GM21390 (cell line): ENCODE measurements at regions not wholly inside any gene's neighbourhood (a gene's known extent, or its start where the extent isn't known, plus 50 kb on each side); places are given as distances from the start of the nearest gene placed in this dataset.

ENCODE experiments used
- ATAC-seq: cut with Tn5 transposase; IDR thresholded peaks from one replicate; pipeline ENCODE4 v1.9.1; 2021; ENCODE audit not compliant: unreplicated experiment

DNA sequence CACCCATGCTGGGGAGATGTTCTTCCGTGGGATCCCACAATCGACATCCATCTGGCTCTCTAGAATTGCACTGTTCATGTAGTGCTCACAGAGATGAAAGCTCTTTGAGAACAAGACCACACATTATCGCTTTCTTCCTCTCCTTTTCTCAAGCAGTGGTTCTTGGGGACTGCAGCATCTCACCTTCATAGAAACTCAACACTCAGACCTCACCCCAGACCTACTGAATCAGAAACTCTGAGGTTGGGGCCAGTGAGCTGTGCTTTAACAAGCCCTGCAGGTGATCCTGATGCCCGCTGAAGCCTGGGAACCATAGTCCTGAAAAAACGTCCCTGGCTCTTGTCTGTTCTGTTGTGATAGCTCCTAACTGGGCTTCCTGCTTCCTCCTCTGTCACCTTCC, 251.3 kb upstream of the FGGY start:
- ATAC-seq = no peak

DNA sequence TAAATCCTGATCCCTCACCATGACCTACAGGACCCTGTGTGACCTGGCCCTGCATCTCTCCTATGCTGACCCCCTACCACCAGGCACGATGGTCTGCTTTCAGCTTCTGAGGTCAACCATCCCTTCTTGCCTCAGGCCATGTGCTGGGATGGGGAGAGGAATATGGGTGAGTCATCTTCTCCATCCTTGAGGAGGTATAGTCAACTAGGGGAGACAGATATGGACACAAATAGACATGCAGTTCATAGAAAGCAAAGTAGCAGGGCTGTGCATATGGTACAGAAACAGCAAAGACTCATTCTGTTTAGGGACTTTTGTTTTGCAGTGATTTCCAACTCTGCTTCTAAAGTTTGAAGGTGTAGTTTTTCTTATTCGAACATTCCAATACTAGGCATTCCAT, 250.8 kb upstream of the FGGY start:
- ATAC-seq = peak; percentile 18

DNA sequence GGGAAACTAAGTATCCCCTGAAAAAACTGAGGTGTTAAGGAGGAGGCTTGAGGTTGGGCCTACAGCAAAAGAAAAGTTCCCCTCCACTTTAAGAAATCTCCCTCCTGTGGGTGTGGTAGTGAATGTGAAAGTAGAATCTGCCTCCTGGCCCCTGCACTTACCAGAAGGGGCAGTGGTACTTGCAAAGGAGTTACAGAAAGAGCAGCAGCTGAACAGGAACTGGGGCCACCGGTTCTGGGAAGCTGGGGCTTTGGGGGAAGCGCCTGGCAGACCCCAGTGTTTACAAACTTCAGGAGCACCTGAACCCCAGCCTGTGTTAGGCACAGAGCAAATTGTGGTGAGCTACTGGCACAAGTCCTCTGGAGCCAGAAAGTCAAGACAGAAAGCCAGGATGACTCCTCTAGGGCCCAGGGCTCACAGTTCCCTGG, 250.2 kb upstream of the FGGY start:
- ATAC-seq = peak; percentile 86

DNA sequence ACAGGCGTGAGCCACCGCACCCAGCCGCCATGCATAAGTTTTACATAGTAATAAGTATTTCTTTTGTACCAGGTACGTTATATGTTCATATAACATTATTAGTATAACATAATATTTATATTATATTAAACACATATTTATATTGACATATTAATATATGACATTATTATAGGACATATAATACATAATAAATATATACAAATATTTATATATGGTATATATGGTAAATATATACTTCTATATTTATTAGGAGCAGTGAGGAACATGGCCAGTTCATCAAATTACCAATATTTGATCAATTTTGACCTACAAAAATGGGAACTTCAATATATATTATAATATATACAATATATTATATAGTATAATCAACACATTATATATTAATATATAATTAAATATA, 245.9 kb upstream of the FGGY start:
- no peak for ATAC-seq

DNA sequence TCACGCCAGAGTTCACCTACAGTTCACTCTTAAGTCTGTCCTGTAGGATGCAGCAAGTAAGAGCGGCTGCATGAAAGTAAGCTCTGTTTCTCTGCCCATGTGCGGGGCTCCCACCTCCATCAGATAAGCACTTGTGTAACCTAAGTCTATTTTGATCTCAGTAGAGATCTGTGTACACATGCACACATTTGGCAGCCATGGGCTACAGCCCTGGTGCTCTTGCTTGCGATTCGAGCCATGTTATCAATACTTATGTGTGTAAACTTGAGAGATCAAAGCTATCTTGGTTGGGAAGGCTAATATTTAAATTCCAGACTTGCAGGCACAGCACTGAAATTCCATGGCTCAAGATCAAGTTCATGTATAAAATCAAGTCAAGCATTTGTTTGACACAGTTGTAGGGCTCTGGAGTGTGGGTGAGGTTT, 244.7 kb upstream of the FGGY start:
- ATAC-seq = no peak

DNA sequence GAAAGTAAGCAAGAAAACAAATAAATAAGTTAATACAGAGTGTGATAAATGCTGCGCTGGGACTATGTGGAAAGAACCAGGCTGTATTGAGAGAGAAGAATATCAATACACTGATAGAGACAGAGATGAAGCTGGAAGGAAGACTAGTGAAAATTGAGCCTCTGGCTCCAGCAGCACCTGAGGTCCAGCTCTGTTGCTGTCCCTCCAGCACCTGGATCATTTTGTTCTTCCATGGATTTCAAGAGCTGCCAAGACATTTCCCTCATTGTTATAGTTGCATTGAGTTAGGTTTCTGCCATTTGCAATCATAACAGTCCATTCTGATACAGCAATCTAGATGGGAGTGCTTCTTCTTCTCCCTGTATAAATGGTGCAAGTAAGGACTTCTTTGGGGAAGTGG, 242.7 kb upstream of the FGGY start:
- ATAC-seq = no peak

DNA sequence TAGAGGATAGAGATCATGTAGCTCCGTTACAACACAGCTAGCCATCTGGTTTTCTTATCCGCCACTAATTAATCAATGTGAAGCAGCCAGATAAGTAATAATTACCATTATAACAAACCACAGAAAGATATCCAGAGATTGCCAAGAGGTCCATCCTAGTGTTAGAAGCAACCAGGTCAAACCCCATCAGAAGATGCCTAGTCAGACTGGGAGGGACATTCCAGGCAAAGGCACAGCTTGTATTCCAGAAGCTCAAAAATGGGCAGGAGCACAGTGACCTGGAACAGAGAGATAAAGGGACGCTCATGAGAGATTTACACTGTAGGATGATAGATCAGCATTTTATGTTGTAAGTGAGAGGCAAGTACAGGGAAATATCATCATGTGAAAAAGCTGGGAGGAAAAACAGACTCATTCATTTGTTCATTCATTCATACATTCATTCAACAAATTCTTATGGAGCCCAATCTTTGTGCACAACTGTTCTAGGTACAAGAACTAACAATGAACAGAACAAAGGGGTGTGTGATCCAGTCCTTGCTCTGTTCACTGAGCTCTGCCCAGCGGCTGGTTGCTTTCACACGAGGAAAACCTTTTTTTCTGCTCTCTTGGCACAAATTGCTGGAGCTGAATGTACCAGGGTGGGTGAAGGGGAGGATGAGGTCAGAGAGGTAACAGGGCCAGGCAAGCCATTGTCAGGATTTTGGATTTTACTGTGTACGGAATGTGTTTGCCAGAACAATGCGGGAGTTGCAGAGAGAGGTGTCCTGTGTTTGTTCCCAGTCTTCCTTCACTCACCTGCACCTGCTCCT, 240.8 kb upstream of the FGGY start:
- ATAC-seq = no peak

DNA sequence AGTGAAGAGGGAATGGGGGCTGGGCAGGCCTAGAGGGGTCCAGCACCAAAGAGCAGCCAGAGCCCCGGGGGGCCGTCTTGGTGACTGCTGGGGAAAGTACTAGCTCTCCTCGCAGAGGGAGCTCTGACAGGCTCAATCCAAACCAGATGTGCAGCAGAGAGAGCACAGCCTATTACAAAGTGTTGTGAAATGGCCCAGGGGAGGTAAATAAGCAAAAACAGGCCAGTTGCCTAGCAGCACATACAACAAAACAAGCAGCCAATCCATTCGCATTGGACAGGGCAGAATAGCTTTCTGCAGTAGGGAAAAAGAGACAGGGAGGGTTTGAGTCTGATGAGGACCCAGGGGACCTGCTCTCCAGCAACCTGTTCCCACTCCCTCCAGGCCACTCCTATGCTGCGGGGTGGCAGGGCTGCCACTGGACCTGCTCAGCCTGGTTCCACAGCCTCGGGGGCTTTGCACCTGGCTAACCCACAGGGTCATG, 239.6 kb upstream of the FGGY start:
- no peak for ATAC-seq

DNA sequence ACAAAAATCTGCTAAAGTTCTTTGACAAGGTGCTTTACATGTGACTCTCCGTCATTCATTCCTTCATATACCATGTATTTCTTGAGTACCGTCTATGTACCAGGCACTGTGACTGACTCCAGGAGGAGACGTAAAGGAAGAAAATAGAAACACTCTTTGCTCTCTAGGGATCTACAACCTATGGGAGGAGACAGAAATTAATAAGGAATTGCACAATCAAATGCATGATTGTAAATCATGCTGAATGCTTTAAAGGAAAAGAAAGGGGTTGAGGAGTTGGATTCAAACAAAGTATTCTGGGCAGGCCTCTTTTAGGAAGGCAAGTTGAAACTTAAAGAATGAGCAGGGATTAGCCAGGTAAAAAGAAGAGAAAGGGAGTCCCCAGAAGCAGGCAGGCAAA, 239.1 kb upstream of the FGGY start:
- no peak for ATAC-seq

DNA sequence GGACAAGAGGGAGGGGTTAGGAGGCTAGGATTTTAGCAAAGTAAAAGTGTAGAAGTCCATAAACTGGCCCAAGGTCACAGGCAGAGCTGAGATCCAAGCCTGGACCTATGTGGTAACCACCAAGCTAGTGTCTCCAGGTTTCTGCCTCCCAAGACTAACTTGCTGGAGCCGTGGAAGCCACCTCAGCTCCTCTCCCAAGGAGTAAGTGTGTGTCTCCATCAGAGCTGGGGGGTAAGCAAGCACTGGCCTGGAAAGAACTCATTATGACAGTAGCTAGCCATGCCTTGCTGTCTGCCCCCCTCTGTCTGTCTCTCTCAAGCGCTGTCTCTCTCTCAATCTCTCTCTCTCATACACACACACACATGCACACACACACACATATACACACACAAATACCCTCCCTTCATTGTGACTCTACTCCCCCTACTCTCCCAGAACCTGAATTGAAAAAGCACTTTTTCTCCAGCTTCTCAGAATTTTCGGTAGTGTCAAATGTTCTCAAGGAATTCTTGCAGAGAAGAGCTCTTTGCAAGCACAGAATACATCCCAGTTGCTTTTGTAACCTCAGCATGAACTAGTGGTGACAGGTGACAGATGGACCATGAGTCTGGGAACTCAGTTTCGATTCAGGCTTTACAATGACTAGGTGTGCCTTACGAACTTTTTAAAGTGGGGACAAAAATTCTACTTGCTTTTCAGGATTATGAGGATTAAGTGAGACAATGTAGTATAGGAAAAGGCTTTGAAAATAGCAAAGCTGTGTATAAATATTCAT, 238.0 kb upstream of the FGGY start:
- ATAC-seq = no peak

DNA sequence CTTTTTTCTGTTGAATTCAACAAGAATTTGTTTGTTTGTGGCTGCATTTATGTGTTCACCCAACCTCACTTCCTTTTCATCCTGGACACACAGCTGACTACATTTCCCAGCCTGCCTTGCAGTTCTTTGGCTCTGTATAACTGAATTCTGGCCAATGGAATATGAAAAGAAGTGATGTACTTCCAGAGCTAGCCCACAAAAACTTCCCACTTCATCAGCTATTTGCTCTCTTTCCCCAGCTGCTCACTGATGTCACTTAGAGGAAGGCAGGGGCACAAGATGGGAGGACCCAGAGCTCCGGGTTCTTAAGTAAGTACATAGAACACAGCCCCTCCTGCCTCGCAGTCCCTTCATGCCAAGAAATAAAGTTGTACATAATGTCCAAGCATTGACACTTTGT, 235.0 kb upstream of the FGGY start:
- no peak for ATAC-seq

DNA sequence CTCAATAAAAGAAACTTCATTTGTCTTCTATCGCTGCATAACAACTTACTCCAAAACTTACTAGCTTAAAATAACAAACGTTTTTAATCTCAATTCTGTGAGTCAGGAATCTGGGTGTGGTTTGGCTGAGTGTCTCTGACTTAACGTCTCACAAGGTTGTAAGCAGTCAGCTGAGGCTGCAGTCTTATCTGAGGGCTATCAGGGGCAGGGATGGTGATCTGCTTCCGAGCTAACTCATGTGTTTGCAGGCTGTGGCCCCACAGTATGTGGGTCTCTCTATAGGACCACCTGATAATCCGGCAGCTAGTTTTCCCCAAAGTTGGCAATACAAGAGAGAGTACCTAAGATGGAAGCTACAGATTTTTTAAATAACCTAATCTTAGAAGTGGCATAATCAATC, 234.2 kb upstream of the FGGY start:
- ATAC-seq = no peak

DNA sequence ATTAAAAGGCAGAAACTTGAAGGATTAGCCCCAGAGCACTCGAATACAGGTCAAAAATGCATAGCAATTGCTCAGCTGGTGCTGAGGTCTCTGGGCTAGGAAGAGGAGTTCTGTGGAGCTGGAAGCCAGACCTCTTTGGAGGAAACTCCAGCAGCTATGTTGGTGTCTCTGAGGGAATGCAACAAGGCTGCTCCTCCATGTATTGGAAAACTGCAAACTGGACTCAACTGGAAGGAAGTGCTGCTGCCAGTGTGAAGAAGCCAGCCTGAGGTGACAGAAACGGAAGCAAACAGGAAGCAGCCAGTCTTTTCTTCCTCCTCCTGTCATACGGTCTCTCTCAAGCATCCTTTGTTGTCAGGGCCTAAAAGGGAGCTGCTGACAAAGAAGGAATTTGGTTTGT, 233.4 kb upstream of the FGGY start:
- no peak for ATAC-seq

DNA sequence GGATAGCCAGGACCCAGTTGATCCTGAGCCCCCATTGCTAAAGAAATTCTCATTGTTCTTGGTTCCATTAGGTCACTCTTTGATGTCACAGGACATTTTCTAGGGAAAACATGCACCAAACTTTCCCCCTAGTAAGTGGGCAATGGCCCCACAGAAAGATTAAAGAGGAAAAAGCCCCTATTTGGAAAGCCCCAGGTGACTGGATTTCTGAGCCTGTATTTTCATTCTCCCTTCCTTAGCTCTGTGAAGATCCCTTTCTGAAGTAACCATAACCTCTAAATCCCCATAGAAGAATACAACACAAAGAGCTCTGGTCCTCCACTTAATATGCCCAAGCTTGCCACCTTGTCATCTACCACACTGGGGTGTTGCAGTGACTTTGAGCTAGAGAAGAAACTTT, 232.3 kb upstream of the FGGY start:
- no peak for ATAC-seq

DNA sequence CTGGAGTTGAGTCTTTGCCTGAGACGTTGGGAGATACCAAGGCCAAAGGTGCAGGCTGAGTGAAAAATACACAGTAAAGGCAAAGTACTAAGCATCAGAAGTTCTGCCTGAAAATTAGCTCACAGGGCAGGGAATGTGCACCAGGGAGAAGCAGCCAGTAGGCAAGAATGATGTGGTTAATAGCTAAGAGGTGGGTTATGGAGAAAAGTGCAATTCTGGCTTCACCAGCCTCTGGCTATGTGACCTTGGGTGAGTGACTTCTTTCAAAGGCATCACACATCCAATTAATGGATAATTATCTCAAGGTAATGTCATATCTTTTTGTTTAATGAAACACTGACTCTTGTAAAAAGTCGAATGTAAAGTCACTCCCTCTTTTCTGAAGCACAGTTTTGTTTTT, 230.7 kb upstream of the FGGY start:
- no peak for ATAC-seq

DNA sequence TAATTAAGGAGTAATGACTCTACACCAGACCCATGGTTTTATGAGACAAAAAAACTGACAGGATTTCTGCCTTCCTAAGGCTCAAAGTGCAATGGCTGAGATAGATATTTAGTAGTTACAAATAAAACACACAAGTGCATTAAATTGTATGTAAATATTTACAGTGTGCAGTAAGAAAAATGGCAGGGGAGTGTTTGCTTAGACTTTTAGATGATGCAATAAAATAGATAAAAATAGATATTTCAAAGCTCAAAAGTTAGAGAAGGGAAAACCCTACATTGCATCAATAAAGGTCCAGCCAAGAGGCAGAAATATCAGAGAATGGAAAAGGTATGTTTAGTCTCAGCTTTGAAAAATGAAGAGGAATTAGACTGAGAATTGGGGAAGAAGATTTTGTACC, 226.3 kb upstream of the FGGY start:
- no peak for ATAC-seq

DNA sequence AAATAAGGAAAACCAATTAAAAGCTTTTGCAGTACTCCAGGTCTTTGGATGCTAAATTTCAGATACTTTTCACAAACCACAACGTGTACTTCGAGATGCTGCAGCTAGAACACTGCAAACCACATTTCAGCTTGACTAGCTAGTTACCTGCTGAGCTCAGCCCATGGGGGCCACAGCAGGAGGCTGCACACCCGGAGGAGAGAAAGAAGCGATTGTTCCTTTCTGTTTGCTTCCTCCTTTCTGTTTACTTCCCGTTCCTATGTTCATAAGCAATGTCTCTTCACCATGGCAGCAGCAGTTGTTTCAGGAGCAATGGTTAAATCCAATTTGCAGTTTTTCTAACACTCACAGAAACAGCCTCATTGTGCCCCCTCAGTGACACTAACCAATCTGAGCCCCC, 225.6 kb upstream of the FGGY start:
- no peak for ATAC-seq

DNA sequence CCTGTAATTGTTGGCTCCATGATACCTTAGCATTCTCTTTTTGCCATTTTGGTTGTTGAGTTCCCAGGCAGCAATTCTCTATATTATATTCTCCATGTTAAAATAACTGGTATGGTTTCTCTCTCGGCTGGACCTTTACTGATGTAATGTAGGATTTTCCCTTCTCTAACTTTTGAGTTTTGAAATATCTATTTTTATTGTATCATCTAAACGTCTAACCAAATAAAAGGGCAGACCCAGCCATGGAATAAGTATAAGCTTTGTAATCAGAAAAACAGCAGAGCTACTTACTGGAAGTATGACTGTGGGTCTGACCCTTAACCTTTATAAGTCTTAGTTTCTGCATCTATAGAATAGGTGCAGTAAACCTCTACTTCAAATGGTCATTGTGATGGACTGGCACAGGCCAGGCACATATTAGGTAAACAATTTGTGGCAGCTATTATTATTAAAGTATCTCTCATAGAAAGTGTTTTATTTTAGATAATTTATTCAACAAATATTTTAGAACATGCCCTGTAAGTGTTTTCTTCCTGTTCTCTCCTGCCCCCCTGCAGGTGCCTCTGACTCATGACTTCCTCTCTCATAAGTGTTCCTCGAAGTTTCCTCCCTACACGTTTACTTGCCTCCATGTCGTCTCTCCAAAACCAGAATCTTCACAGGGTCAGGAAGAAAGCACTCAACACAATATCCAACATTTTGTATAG, 224.9 kb upstream of the FGGY start:
- no peak for ATAC-seq

DNA sequence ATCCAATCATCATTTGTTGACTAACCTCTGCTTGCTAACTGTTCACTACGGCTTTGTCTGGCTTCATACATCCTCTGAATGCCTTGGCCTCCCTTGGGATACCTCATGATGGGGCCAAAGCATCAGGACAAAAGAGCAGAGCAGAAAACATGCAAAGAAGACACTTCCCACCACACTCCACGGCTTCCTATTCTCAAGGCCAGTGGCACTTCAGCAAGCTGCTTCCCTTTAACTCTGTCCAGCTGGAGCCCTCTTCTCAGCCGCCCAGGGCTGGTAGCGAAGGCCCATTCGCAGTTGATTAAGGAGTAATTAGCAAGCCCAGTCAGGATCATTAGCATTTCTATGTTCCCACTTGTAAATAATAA, 224.3 kb upstream of the FGGY start:
- ATAC-seq = no peak

DNA sequence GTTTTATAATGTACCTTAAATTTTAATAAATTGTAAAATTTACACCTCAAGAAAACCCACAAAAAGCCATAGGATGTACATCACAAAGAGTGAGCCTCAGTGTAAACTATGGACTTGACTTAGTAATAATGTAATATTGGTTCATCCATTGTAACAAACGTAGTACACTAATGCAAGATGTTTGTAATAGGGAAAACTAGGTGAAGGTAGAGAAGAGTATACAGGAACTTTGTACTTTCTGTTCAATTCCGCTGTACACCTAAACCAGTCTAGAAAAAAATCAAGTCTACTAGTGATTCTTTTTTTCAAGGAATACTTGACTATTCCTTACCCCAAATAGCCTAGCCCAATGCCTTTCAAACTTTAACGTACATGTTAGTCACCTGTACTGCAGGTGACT, 222.3 kb upstream of the FGGY start:
- ATAC-seq = no peak

DNA sequence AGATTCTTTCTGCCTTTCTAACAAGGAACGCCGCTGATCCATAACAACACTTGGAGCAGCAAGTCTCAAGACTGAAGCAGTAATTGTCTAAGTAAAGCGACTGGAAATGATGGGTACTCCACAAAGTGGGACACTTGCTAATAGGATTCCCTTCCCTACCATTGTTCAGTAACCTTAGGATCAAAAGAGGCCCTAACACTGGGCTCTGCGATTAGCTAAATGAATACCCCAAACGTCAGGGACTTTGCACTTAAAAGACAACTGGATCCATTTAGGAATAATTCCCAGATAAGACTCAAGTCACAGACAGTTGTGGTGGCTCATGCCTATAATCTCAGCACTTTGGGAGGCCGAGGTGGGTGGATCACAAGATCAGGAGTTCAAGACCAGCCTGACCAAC, 221.9 kb upstream of the FGGY start:
- no peak for ATAC-seq

DNA sequence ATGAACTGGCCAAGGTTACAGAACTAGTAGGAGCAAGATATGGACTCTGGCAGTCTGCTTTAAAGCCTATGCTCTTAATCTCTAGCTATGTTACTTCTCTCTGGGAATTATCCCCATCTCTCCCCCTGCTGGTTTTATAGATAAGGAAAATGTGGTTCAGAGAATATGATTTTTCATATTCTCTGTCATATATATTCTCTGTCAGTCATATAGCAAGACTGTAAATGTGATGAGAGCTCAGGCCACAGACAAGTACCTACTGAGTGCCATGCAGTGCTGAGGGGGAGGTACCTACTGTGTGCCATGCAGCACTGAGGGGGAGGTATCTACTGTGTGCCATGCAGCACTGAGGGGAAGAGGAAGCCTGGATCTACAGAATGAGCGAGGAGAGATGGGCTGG, 220.3 kb upstream of the FGGY start:
- ATAC-seq = no peak
